ENCODE measurements at regions not wholly inside any gene's neighbourhood (a gene's known extent, or its start where the extent isn't known, plus 50 kb on each side); places are given as distances from the start of the nearest gene placed in this dataset.

DNA sequence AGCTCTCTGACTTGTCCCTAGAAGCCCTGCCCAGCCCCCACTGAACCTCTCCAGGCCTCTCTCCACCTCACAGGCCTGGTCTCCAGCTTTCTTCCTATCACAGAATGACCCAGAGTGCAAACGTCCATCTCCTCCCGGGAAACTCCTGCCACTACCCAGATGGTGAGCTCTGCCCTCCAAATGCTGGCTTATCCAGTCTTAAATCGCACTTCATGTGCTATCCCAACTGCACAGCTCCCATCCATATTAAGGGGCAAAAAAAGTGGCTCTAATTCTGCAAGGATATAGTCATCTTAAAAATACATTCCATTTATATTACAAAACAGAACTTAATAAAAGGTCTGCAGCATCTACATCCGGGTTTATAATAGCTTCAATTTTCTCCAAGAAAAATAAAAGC is 70.8 kb upstream of the CDC42EP3 start:
- H3K9ac ChIP-seq (ENCODE audit: extremely low read depth, insufficient read length, low read length), result no peak overlapping the region
- no peaks in the 10 kb centered on the region; a peak in 1 of 7 replicates for H3K36me3 Mint-ChIP-seq (ENCODE audit: insufficient read depth in 1 of 3, low read depth in 3 of 3)
- no peak overlapping the region for H3K4me2 ChIP-seq (ENCODE audit: insufficient read depth, insufficient read length, low read length)
- no peak overlapping the region for H3K4ac ChIP-seq (ENCODE audit: low read depth, low read length)
- H3K18ac ChIP-seq (ENCODE audit: insufficient read length, low read depth, low read length), result no peak overlapping the region
- H3K9me3 Mint-ChIP-seq, result no peaks in the 10 kb centered on the region; a peak in 1 of 5 replicates
- H3K4me1 ChIP-seq (ENCODE audit: insufficient read depth, low read length), result no peaks in the 10 kb centered on the region
- H4K91ac ChIP-seq (ENCODE audit: insufficient read length, low read depth, low read length), result no peak overlapping the region
- no peak overlapping the region for H4K8ac ChIP-seq (replicated peaks; ENCODE audit: insufficient read length, low read depth, low read length)
- H2BK20ac ChIP-seq (ENCODE audit: low read depth, low read length, poor library complexity, severe bottlenecking), result no peak overlapping the region
- H2AK5ac ChIP-seq (ENCODE audit: insufficient read length, low read length), result no peak overlapping the region
- peak overlapping the region in 2 of 3 experiments; percentile 34 to 97; a peak in 2 of 7 replicates for H3K27ac Mint-ChIP-seq
- H3K79me2 ChIP-seq (ENCODE audit: insufficient read depth, low read length), result no peaks in the 10 kb centered on the region
- H3K23me2 ChIP-seq (ENCODE audit: insufficient read length, low read depth, low read length, poor library complexity, severe bottlenecking), result no peaks in the 10 kb centered on the region
- H2BK120ac ChIP-seq (ENCODE audit: low read depth, low read length, poor library complexity, severe bottlenecking), result no peak overlapping the region
- H2BK12ac ChIP-seq (ENCODE audit: insufficient read length, low read depth, low read length), result no peak overlapping the region
- peaks cover 6 to 11% of the 10 kb centered on the region in 2 experiments; a peak in 3 of 4 replicates for H3K4me1 Mint-ChIP-seq
- no peak overlapping the region for H3K14ac ChIP-seq (ENCODE audit: insufficient read depth, low read length)
- no peak overlapping the region for H4K5ac ChIP-seq (ENCODE audit: insufficient read length, low read depth, low read length)
- no peak overlapping the region for H3K56ac ChIP-seq (ENCODE audit: insufficient read length, low read depth, low read length)
- no peak for DNase-seq
- H3K27me3 ChIP-seq (ENCODE audit: insufficient read depth, low read length), result no peaks in the 10 kb centered on the region
- no peaks in the 10 kb centered on the region for H3K79me1 ChIP-seq (ENCODE audit: insufficient read depth, low read depth, low read length, poor library complexity, severe bottlenecking)
- H3K27me3 Mint-ChIP-seq (ENCODE audit: low read depth), result no peaks in the 10 kb centered on the region
- no peak overlapping the region for H3K23ac ChIP-seq (ENCODE audit: insufficient read length, low read depth, low read length)
- no peak overlapping the region for H2BK15ac ChIP-seq (ENCODE audit: low read depth, low read length)
- no peak overlapping the region for H3T11ph ChIP-seq (ENCODE audit: low read length)
- H3K4me3 Mint-ChIP-seq, result no peak overlapping the region
- H3K27ac ChIP-seq (ENCODE audit: insufficient read length, low read depth, low read length), result no peak overlapping the region
- H3K9me3 ChIP-seq (ENCODE audit: control insufficient read depth, low read depth, low read length), result no peaks in the 10 kb centered on the region
- no peaks in the 10 kb centered on the region for H4K20me1 ChIP-seq (ENCODE audit: control insufficient read depth, insufficient read depth, insufficient read length)
- no peak overlapping the region for H2BK5ac ChIP-seq (ENCODE audit: insufficient read length, low read length)
- TF ChIP-seq, protein P1, sequence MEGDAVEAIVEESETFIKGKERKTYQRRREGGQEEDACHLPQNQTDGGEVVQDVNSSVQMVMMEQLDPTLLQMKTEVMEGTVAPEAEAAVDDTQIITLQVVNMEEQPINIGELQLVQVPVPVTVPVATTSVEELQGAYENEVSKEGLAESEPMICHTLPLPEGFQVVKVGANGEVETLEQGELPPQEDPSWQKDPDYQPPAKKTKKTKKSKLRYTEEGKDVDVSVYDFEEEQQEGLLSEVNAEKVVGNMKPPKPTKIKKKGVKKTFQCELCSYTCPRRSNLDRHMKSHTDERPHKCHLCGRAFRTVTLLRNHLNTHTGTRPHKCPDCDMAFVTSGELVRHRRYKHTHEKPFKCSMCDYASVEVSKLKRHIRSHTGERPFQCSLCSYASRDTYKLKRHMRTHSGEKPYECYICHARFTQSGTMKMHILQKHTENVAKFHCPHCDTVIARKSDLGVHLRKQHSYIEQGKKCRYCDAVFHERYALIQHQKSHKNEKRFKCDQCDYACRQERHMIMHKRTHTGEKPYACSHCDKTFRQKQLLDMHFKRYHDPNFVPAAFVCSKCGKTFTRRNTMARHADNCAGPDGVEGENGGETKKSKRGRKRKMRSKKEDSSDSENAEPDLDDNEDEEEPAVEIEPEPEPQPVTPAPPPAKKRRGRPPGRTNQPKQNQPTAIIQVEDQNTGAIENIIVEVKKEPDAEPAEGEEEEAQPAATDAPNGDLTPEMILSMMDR (conservative IDR thresholded peaks at IDR 0.05), result no peak
- no CpG with 5 or more reads among the region's 4 CpGs for WGBS (ENCODE audit: extremely low coverage, insufficient read length, low lambda C conversion rate)
- no peak overlapping the region for H2AFZ ChIP-seq (ENCODE audit: low read length)
